Fibroblast of skin of abdomen (primary cell): ENCODE measurements at regions not wholly inside any gene's neighbourhood (a gene's known extent, or its start where the extent isn't known, plus 50 kb on each side); places are given as distances from the start of the nearest gene placed in this dataset.
"Not testable (repeated sequence)": the region's sequence is repeated elsewhere in the genome, so short reads cannot be mapped to it uniquely, and the experiment has no call there.

Experiments used
- DNase-seq: peaks from one replicate; pipeline ENCODE4 v3.0.0-alpha.2; 2013

- no peak for DNase-seq
These were observed 841.0 kb upstream of the EEF2KMT start for GRCh38 chr16:5938607-5939006.

GRCh38 chr16:5932906-5933305 lies 835.3 kb upstream of the EEF2KMT start:
- no peak for DNase-seq

GRCh38 chr16:5928476-5929065 lies 831.0 kb upstream of the EEF2KMT start:
- DNase-seq = no peak

GRCh38 chr16:5925850-5926249 lies 828.3 kb upstream of the EEF2KMT start:
- DNase-seq = no peak

GRCh38 chr16:5922686-5923085 lies 825.1 kb upstream of the EEF2KMT start:
- DNase-seq = no peak

- no peak for DNase-seq
These were observed 821.1 kb upstream of the EEF2KMT start for GRCh38 chr16:5918567-5919130.

GRCh38 chr16:5917436-5918195 lies 820.0 kb upstream of the EEF2KMT start:
- DNase-seq = no peak

- no peak for DNase-seq
These were observed 819.2 kb upstream of the EEF2KMT start for GRCh38 chr16:5916711-5917191.

- DNase-seq = no peak
These were observed 813.6 kb upstream of the EEF2KMT start for GRCh38 chr16:5911241-5911640.

GRCh38 chr16:5909556-5909955 lies 812.0 kb upstream of the EEF2KMT start:
- not testable (repeated sequence) for DNase-seq

- no peak for DNase-seq
These were observed 809.9 kb upstream of the EEF2KMT start for GRCh38 chr16:5907544-5907943.

GRCh38 chr16:5906351-5906750 lies 808.8 kb upstream of the EEF2KMT start:
- DNase-seq = no peak

- peak; percentile 56 for DNase-seq
These were observed 808.3 kb upstream of the EEF2KMT start for GRCh38 chr16:5905935-5906334.

GRCh38 chr16:5903832-5904231 lies 806.2 kb upstream of the EEF2KMT start:
- DNase-seq = no peak

GRCh38 chr16:5903153-5903552 lies 805.6 kb upstream of the EEF2KMT start:
- no peak for DNase-seq

- no peak for DNase-seq
These were observed 802.5 kb upstream of the EEF2KMT start for GRCh38 chr16:5900046-5900445.

GRCh38 chr16:5895976-5896375 lies 798.4 kb upstream of the EEF2KMT start:
- DNase-seq = peak; percentile 20

GRCh38 chr16:5895137-5895536 lies 797.5 kb upstream of the EEF2KMT start:
- DNase-seq = peak; percentile 73

- DNase-seq = no peak
These were observed 793.7 kb upstream of the EEF2KMT start for GRCh38 chr16:5891296-5891695.

- no peak for DNase-seq
These were observed 787.9 kb upstream of the EEF2KMT start for GRCh38 chr16:5885521-5885920.

GRCh38 chr16:5884996-5885395 lies 787.4 kb upstream of the EEF2KMT start:
- DNase-seq = no peak

- no peak for DNase-seq
These were observed 786.7 kb upstream of the EEF2KMT start for GRCh38 chr16:5884339-5884738.

- DNase-seq = no peak
These were observed 784.6 kb upstream of the EEF2KMT start for GRCh38 chr16:5882087-5882640.

GRCh38 chr16:5875416-5875815 lies 777.8 kb upstream of the EEF2KMT start:
- DNase-seq = peak; percentile 16
